Ishikawa (cell line): ENCODE measurements at regions not wholly inside any gene's neighbourhood (a gene's known extent, or its start where the extent isn't known, plus 50 kb on each side); places are given as distances from the start of the nearest gene placed in this dataset.

ENCODE experiments used
- CEBPB ChIP-seq: IDR thresholded peaks from 2 replicates; pipeline ENCODE4 v1.6.1; 2012
- CREB1 ChIP-seq: IDR thresholded peaks from 2 replicates; pipeline ENCODE4 v1.6.1; 2012; ENCODE audit warnings: low read depth
- EGR1 ChIP-seq: IDR thresholded peaks from 2 replicates; pipeline ENCODE4 v1.6.1; 2012
- EP300 ChIP-seq: IDR thresholded peaks from 2 replicates; pipeline ENCODE4 v1.6.1; 2012; ENCODE audit warnings: borderline replicate concordance
- FOXM1 ChIP-seq: IDR thresholded peaks from 2 replicates; pipeline ENCODE4 v1.6.1; 2012; ENCODE audit warnings: low read depth, borderline replicate concordance
- MAX ChIP-seq: IDR thresholded peaks from 2 replicates; pipeline ENCODE4 v1.6.1; 2012
- NFIC ChIP-seq: IDR thresholded peaks from 2 replicates; pipeline ENCODE4 v1.6.1; 2012
- RAD21 ChIP-seq: IDR thresholded peaks from 2 replicates; pipeline ENCODE4 v1.6.1; 2012; ENCODE audit warnings: low read depth
- REST ChIP-seq: IDR thresholded peaks from 2 replicates; pipeline ENCODE4 v1.6.1; 2012; ENCODE audit warnings: low read depth, mild to moderate bottlenecking
- TAF1 ChIP-seq: IDR thresholded peaks from 2 replicates; pipeline ENCODE4 v1.6.1; 2012; ENCODE audit warnings: low read depth, mild to moderate bottlenecking
- TCF12 ChIP-seq: IDR thresholded peaks from 2 replicates; pipeline ENCODE4 v1.6.1; 2012; ENCODE audit warnings: low read depth
- TEAD4 ChIP-seq: IDR thresholded peaks from 2 replicates; pipeline ENCODE4 v1.6.1; 2012
- USF1 ChIP-seq: IDR thresholded peaks from 2 replicates; pipeline ENCODE4 v1.6.1; 2012
- YY1 ChIP-seq: IDR thresholded peaks from 2 replicates; pipeline ENCODE4 v1.6.1; 2012; ENCODE audit warnings: low read depth

GRCh38 chr15:31169558-31169957 lies 68.0 kb upstream of the TRPM1 start:
- TF ChIP-seq EP300, result no peak
- TF ChIP-seq USF1, result no peak
- TF ChIP-seq CREB1, result no peak
- TF ChIP-seq MAX, result no peak
- TF ChIP-seq TAF1, result no peak
- no peak for TF ChIP-seq RAD21
- no peak for TF ChIP-seq EGR1
- TF ChIP-seq YY1, result no peak
- no peak for TF ChIP-seq TEAD4
- no peak for TF ChIP-seq REST
- no peak for TF ChIP-seq FOXM1
- TF ChIP-seq TCF12, result no peak
- TF ChIP-seq CEBPB, result no peak
- TF ChIP-seq NFIC, result no peak
